ENCODE measurements at regions not wholly inside any gene's neighbourhood (a gene's known extent, or its start where the extent isn't known, plus 50 kb on each side); places are given as distances from the start of the nearest gene placed in this dataset.

- TF ChIP-seq STAT6 (CRISPR knock-in tag; conservative IDR thresholded peaks at IDR 0.05; ENCODE audit: low read depth), result no peak
These were observed 252.6 kb upstream of the B3GAT1 start (continued) for GRCh38 chr11:134664447-134665187.

- H3K9me3 Mint-ChIP-seq, result peaks cover 45% of the 10 kb centered on the region
- ChIA-PET POLR2A (no interaction called here), CTCF (no interaction called here)
- peaks cover 12% of the 10 kb centered on the region for H3K36me3 Mint-ChIP-seq
- TF ChIP-seq, protein P1, sequence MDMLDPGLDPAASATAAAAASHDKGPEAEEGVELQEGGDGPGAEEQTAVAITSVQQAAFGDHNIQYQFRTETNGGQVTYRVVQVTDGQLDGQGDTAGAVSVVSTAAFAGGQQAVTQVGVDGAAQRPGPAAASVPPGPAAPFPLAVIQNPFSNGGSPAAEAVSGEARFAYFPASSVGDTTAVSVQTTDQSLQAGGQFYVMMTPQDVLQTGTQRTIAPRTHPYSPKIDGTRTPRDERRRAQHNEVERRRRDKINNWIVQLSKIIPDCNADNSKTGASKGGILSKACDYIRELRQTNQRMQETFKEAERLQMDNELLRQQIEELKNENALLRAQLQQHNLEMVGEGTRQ (CRISPR knock-in tag; IDR thresholded peaks at IDR 0.05), result no peak
- TF ChIP-seq ZNF138 (CRISPR knock-in tag; conservative IDR thresholded peaks at IDR 0.05) (no peak), ZNF423 (CRISPR knock-in tag; IDR thresholded peaks at IDR 0.05) (no peak), PRRX2 (CRISPR knock-in tag; IDR thresholded peaks at IDR 0.05) (no peak), ERG (CRISPR knock-in tag; IDR thresholded peaks at IDR 0.05) (no peak), CTCF (IDR thresholded peaks at IDR 0.05) (no peak), TEAD4 (CRISPR knock-in tag; IDR thresholded peaks at IDR 0.05) (no peak)
- H3K27me3 Mint-ChIP-seq (ENCODE audit: low read depth), result peaks cover 5% of the 10 kb centered on the region
- H3K4me1 Mint-ChIP-seq, result no peaks in the 10 kb centered on the region
- no peak overlapping the region for H3K4me3 Mint-ChIP-seq
- DNase-seq (ENCODE audit: low spot score) (no peak), ATAC-seq (no peak)
- no peak overlapping the region for H3K27ac Mint-ChIP-seq
These were observed 251.7 kb upstream of the B3GAT1 start for GRCh38 chr11:134663506-134664313.

GRCh38 chr11:134662629-134663360 lies 250.8 kb upstream of the B3GAT1 start:
- no peak for DNase-seq (ENCODE audit: low spot score)

DNA sequence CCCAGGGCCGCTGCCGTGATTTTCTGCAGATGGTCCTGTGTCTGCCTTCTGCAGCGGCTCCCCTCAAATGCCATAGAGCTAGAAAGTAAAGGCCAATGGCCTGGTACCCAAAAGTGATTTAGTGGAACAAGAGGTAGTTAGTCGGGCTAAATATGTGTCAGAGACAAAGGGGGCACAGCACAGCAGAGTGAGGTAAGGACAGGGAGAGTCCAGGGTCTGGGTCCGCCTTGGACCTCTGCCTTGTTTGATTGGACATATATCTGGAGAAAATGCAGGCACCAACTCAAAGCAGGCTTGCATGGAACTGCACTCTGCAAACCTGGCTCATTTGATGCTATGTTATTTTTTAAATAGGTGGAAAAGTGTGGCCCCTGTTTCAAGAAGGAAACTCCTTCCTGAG lies 249.6 kb upstream of the B3GAT1 start:
- Mint-ChIP-seq H3K36me3 (peaks cover 12% of the 10 kb centered on the region), H3K27me3 (ENCODE audit: low read depth) (peaks cover 5% of the 10 kb centered on the region), H3K27ac (no peak overlapping the region), H3K4me1 (no peaks in the 10 kb centered on the region), H3K4me3 (no peak overlapping the region), H3K9me3 (peaks cover 33% of the 10 kb centered on the region)
- DNase-seq (ENCODE audit: low spot score) (no peak), ATAC-seq (no peak)
- POLR2A ChIA-PET, result no interaction called here
- CTCF ChIA-PET, result no interaction called here
- TF ChIP-seq ESRRA (CRISPR knock-in tag; IDR thresholded peaks at IDR 0.05; ENCODE audit: borderline replicate concordance) (no peak), CBFB (CRISPR knock-in tag; IDR thresholded peaks at IDR 0.05; ENCODE audit: low read depth) (no peak)

More at GRCh38 chr11:134662629-134663360, 250.8 kb upstream of the B3GAT1 start:
- Mint-ChIP-seq H3K4me1 (no peaks in the 10 kb centered on the region), H3K27ac (no peak overlapping the region), H3K27me3 (ENCODE audit: low read depth) (peaks cover 5% of the 10 kb centered on the region), H3K36me3 (peaks cover 12% of the 10 kb centered on the region), H3K4me3 (no peak overlapping the region), H3K9me3 (peaks cover 40% of the 10 kb centered on the region)
- ATAC-seq, result no peak
- CTCF ChIA-PET, result no interaction called here
- POLR2A ChIA-PET, result no interaction called here
- no peak for TF ChIP-seq JAZF1 (CRISPR knock-in tag; IDR thresholded peaks at IDR 0.05)

All from WTC11 (cell line).